HepG2 (cell line): ENCODE measurements at regions not wholly inside any gene's neighbourhood (a gene's known extent, or its start where the extent isn't known, plus 50 kb on each side); places are given as distances from the start of the nearest gene placed in this dataset.
A peak's percentile ranks its signal among the peaks of the same experiment; 100 is the strongest.

ENCODE experiments used
- CENPX ChIP-seq: sonication (generic); formaldehyde crosslinking; IDR thresholded peaks from 2 replicates; pipeline ENCODE4 v1.9.0; 2021; ENCODE audit warnings: mild to moderate bottlenecking, missing genetic modification reagents, moderate library complexity
- IKZF5 ChIP-seq: IDR thresholded peaks from 2 replicates; pipeline ENCODE4 v1.6.1; 2018; ENCODE audit warnings: missing genetic modification reagents, mild to moderate bottlenecking, missing compliant biosample characterization
- NCOR1 ChIP-seq: fragments of 200-600 bp; sonication (generic); IDR thresholded peaks from 2 replicates; pipeline ENCODE4 v1.7.0; 2017; ENCODE audit warnings: antibody characterized with exemption, low read length, borderline replicate concordance
- RERE ChIP-seq: IDR thresholded peaks from 2 replicates; pipeline ENCODE4 v1.6.1; 2016; ENCODE audit warnings: low read depth, missing genetic modification reagents, missing compliant biosample characterization
- TIGD3 ChIP-seq: sonication (generic); formaldehyde crosslinking; IDR thresholded peaks from 2 replicates; pipeline ENCODE4 v1.5.1; 2020; ENCODE audit warnings: mild to moderate bottlenecking, missing genetic modification reagents, borderline replicate concordance
- ZBTB40 ChIP-seq, 2 experiments: fragments of 450-650 bp in 1 of 2; sonication (generic) in 1 of 2; formaldehyde crosslinking in 1 of 2; IDR thresholded peaks; 2 replicates each; pipeline versions ENCODE4 v1.6.1 to v1.8.0; 2016 to 2022; ENCODE audit warnings: antibody characterized with exemption in 1 of 2, mild to moderate bottlenecking in 1 of 2, missing genetic modification reagents in 1 of 2
- ZFY ChIP-seq: sonication (generic); formaldehyde crosslinking; IDR thresholded peaks from 2 replicates; pipeline ENCODE4 v1.4.0; 2020; ENCODE audit warnings: missing genetic modification reagents
- ZNF326 ChIP-seq: sonication (generic); formaldehyde crosslinking; IDR thresholded peaks from 2 replicates; pipeline ENCODE4 v1.4.0; 2020; ENCODE audit warnings: missing genetic modification reagents, borderline replicate concordance

- TF ChIP-seq RERE (CRISPR knock-in tag) (no peak), ZBTB40 (IDR thresholded peaks at IDR 0.05) (no peak), ZBTB40 (CRISPR knock-in tag; IDR thresholded peaks at IDR 0.05) (no peak), IKZF5 (CRISPR knock-in tag) (0 out of 2 replicates have a peak, but pooled peaks have one; percentile 44), ZNF326 (CRISPR knock-in tag) (no peak), ZFY (CRISPR knock-in tag) (no peak), NCOR1 (peak; percentile 30; the same call in 1 of the 2 replicates), TIGD3 (no peak), CENPX (CRISPR knock-in tag) (no peak)
These were observed 77.4 kb upstream of the NPAS2 start (continued) for GRCh38 chr2:100742277-100743254.
